ENCODE measurements at regions not wholly inside any gene's neighbourhood (a gene's known extent, or its start where the extent isn't known, plus 50 kb on each side); places are given as distances from the start of the nearest gene placed in this dataset.
"Not testable (repeated sequence)": the region's sequence is repeated elsewhere in the genome, so short reads cannot be mapped to it uniquely, and the experiment has no call there.

DNA sequence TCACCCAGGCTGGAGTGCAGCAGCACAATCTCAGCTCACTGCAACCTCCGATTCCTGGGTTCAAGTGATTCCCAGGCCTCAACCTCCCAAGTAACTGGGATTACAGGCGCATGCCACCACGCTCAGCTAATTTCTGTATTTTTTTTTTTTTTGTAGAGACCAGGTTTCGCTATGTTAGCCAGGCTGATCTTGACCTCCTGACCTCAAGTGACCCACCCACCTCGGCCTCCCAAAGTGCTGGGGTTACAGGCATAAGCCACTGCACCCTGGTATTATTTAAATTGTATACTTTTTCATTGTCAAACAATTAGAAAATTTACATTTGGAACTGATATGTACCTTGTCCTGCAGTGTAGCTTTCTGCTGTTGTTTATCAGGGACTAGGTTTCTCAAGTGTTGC is 111.3 kb upstream of the ZSWIM2 start:
- H3K36me3 Mint-ChIP-seq (ENCODE audit: low read depth); H3K9me3 Mint-ChIP-seq; H3K4me1 Mint-ChIP-seq (ENCODE audit: low read depth); H3K27ac Mint-ChIP-seq; H3K27me3 Mint-ChIP-seq (ENCODE audit: low read depth); DNase-seq; intact Hi-C loops (cut with micrococcal nuclease); H3K4me3 Mint-ChIP-seq: not testable (repeated sequence)
- CTCF ChIA-PET, result interaction anchor here (0.6 kb wide), 1 partner anchor 607 kb away, joined by 4 read pairs; no protein-coding TSS in a partner anchor

DNA sequence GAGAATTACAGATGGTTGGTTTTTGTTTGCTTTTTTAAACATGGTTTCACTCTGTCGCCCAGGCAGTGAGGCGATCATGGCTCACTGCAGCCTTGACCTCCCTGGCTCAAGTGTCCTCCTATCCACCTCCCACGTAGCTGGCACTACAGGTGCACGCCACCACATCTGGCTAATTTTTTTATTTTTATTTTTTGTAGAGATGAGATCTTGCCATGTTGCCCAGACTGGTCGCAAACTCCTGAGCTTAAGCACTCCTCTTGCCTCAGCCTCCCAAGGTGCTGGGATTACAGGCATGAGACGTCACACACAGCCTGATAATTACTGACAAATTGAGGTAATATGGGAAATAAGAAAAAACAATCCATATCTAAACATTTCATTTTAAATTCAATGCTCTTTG is 110.5 kb upstream of the ZSWIM2 start:
- H3K4me3 Mint-ChIP-seq, result no peak overlapping the region
- intact Hi-C loops (cut with micrococcal nuclease), result no loop called here
- no peaks in the 10 kb centered on the region for H3K4me1 Mint-ChIP-seq (ENCODE audit: low read depth)
- no peak for DNase-seq
- no peaks in the 10 kb centered on the region for H3K9me3 Mint-ChIP-seq
- H3K27me3 Mint-ChIP-seq (ENCODE audit: low read depth), result no peaks in the 10 kb centered on the region
- H3K27ac Mint-ChIP-seq, result no peak overlapping the region
- H3K36me3 Mint-ChIP-seq (ENCODE audit: low read depth), result no peaks in the 10 kb centered on the region
- CTCF ChIA-PET, result interaction anchor here (0.6 kb wide), 1 partner anchor 606 kb away, joined by 4 read pairs; no protein-coding TSS in a partner anchor

DNA sequence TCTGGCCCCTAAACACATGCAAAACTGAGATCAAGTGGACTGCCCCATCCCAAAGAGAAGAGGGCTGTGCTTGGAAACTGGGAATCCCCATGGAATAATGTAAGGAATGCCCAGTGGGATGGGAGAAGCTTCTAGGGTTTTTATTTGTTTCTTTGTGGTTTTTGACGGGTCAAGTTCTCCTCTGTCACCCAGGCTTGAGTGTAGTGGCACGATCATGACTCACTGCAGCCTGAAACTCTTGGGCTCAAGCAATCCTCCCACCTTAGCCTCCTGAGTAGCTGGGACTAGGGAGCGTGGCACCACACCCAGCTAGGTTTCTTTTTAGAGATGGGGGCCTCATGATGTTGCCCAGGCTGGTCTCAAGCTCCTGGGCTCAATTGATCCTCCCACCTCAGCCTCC is 101.7 kb upstream of the ZSWIM2 start:
- no peak for DNase-seq
- CTCF ChIA-PET, result interaction anchor here (0.6 kb wide), 3 partner anchors 179 to 830 kb away, joined by 3 to 4 read pairs (median 3); partner anchors contain the start of gene ITGAV
- intact Hi-C loops (cut with micrococcal nuclease), result no loop called here
- no peak overlapping the region for H3K4me3 Mint-ChIP-seq
- H3K27ac Mint-ChIP-seq, result no peak overlapping the region
- H3K9me3 Mint-ChIP-seq, result no peaks in the 10 kb centered on the region
- no peaks in the 10 kb centered on the region for H3K27me3 Mint-ChIP-seq (ENCODE audit: low read depth)
- H3K4me1 Mint-ChIP-seq (ENCODE audit: low read depth), result peaks cover 2% of the 10 kb centered on the region
- no peaks in the 10 kb centered on the region for H3K36me3 Mint-ChIP-seq (ENCODE audit: low read depth)

DNA sequence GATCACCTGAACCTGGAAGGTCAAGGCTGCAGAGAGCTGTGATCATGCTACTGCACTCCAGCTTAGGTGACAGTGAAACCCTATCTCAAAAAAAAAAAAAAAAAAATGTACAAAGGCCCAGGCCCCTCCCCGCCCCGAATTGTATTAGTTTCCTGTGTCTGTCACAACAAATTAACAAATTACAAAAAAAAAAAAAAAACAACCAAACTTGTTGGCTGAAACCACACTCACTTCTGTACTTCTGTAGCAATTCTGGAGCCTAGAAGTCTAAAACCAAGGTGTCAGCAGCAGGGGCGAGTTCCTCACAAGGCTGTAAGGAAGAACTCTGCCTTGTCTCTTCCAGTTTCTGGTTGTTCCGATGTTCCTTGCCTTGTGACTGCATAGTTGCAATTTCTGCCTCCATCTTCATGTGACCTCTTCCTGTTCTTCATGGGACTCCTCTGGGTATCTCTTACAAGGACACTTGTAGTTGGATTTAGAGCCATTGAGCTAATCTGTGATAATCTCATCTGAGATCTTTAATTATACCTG is 100.8 kb upstream of the ZSWIM2 start:
- Mint-ChIP-seq H3K27me3 (ENCODE audit: low read depth) (no peaks in the 10 kb centered on the region), H3K27ac (no peak overlapping the region), H3K4me1 (ENCODE audit: low read depth) (peaks cover 2% of the 10 kb centered on the region), H3K4me3 (no peak overlapping the region), H3K36me3 (ENCODE audit: low read depth) (no peaks in the 10 kb centered on the region), H3K9me3 (no peaks in the 10 kb centered on the region)
- CTCF ChIA-PET, result interaction anchor here (0.6 to 0.7 kb wide), 2 partner anchors 15 to 831 kb away, joined by 3 to 5 read pairs; no protein-coding TSS in a partner anchor
- DNase-seq, result no peak
- intact Hi-C loops (cut with micrococcal nuclease), result no loop called here

DNA sequence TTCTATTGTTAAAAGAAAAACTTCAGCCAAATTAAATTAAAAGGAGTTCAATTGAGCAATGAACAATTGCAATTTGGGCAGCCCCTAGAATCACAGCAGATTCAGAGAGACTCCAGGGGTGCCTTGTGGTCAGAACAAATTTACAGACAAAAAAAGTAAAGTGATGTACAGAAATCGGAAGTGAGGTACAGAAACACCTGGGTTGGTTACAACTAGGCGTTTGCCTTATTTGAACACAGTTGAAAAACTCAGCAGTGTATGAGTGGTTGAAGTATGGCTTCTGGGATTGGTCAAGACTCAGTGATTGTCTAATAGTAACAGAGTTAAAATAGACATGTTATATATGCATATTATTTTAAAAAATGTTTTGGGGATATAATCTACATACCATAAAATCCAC is 98.5 kb upstream of the ZSWIM2 start:
- H3K36me3 Mint-ChIP-seq (ENCODE audit: low read depth), result no peaks in the 10 kb centered on the region
- H3K27ac Mint-ChIP-seq, result no peak overlapping the region
- H3K9me3 Mint-ChIP-seq, result no peaks in the 10 kb centered on the region
- no peak for DNase-seq
- no peaks in the 10 kb centered on the region for H3K27me3 Mint-ChIP-seq (ENCODE audit: low read depth)
- no peak overlapping the region for H3K4me3 Mint-ChIP-seq
- CTCF ChIA-PET, result no interaction called here
- intact Hi-C loops (cut with micrococcal nuclease), result no loop called here
- H3K4me1 Mint-ChIP-seq (ENCODE audit: low read depth), result peaks cover 2% of the 10 kb centered on the region

DNA sequence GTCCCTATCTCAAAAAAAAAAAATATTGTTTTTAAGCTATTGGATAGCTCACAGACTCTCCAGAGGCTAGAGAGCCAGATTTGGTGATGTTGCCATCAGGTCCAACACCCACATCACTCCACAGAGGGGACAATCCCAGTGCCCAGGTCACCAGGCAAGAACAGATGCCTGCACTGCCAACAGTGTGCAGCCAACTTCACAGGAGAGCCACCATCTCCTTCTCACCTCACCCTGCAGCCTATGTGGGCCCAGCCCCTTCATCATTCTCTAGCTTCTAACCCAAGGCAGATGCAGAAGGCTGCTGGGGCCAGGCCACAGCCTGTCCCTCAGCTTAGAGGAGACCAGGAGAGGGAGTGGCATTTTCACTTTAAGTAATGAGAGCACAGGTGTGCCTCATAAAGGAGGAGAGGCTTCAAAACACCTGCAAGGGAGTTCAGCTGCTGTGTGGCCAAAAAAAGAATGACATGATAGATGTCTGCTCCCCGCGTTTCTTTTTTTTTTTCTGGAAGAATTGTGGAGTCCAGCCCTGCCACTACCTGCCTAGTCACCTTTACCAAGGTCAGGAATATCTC is 98.0 kb upstream of the ZSWIM2 start:
- intact Hi-C loops (cut with micrococcal nuclease), result no loop called here
- CTCF ChIA-PET, result no interaction called here
- Mint-ChIP-seq H3K9me3 (no peaks in the 10 kb centered on the region), H3K4me3 (no peak overlapping the region), H3K4me1 (ENCODE audit: low read depth) (peaks cover 2% of the 10 kb centered on the region), H3K27me3 (ENCODE audit: low read depth) (no peaks in the 10 kb centered on the region), H3K27ac (no peak overlapping the region), H3K36me3 (ENCODE audit: low read depth) (no peaks in the 10 kb centered on the region)
- DNase-seq, result no peak

DNA sequence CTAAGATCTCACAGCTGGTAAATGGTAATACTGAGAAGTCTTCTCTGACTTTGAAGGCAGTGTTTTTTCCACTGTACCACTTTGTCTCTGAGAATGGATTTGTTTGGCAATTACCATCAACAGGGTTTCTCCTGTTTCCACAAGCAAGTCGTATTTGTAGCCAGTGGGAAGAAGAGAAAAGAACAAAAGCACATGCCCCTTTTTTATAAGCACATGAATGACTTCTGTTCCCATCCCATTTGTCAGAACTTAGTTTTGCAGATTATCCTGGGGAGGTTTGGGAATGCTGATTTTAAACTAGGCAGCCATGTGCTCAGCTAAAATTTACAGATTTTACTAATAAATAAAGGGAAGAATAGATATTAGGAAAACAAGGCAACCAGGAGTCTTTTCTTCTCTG is 92.9 kb upstream of the ZSWIM2 start:
- no peaks in the 10 kb centered on the region for H3K9me3 Mint-ChIP-seq
- no peaks in the 10 kb centered on the region for H3K27me3 Mint-ChIP-seq (ENCODE audit: low read depth)
- DNase-seq, result no peak
- no peaks in the 10 kb centered on the region for H3K36me3 Mint-ChIP-seq (ENCODE audit: low read depth)
- H3K4me3 Mint-ChIP-seq, result no peak overlapping the region
- no peaks in the 10 kb centered on the region for H3K4me1 Mint-ChIP-seq (ENCODE audit: low read depth)
- H3K27ac Mint-ChIP-seq, result no peak overlapping the region
- CTCF ChIA-PET, result no interaction called here
- intact Hi-C loops (cut with micrococcal nuclease), result no loop called here

DNA sequence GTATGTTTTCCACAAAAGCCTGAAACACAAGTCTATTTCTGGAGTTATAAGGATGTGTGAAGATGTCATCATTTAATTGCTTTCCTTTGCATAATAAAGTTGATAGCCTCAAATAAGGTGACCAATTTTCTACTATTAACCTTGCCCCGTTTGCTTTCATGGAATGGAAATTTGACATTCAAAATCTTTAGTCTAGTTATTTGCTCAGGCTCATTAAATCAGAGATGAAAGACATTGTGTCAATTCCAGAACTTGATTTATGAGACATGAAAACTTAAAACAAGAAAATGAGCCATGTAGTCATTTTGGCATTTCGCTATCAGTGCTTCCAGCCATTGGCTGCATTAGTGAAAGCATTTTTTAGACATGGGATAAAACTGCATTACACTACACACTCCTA is 91.5 kb upstream of the ZSWIM2 start:
- Mint-ChIP-seq H3K27me3 (ENCODE audit: low read depth) (no peaks in the 10 kb centered on the region), H3K4me1 (ENCODE audit: low read depth) (no peaks in the 10 kb centered on the region), H3K9me3 (no peaks in the 10 kb centered on the region), H3K4me3 (no peak overlapping the region), H3K36me3 (ENCODE audit: low read depth) (no peaks in the 10 kb centered on the region), H3K27ac (no peak overlapping the region)
- CTCF ChIA-PET, result no interaction called here
- intact Hi-C loops (cut with micrococcal nuclease), result no loop called here
- no peak for DNase-seq

DNA sequence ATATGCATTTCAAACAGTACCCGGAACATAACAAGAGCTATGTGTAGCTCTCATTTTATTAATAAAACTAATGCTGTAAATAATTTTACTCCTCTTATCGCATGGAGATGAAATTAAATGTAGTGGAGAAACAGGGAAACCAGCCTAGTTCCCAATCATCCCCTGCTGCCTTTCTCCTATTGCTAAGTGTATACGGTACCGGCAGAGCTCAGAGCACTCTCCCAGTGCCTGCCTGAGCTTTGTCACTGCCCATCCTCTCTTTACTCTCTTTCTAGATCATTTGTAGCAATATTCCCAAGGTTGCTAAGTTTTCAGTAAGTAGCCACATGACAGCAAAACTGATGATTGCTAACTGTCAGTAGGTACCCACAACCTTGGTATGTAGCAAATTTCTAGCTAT is 85.5 kb upstream of the ZSWIM2 start:
- Mint-ChIP-seq H3K27ac (no peak overlapping the region), H3K9me3 (no peaks in the 10 kb centered on the region), H3K27me3 (ENCODE audit: low read depth) (peaks cover 5% of the 10 kb centered on the region), H3K4me3 (no peak overlapping the region), H3K4me1 (ENCODE audit: low read depth) (no peaks in the 10 kb centered on the region), H3K36me3 (ENCODE audit: low read depth) (no peaks in the 10 kb centered on the region)
- DNase-seq, result no peak
- intact Hi-C loops (cut with micrococcal nuclease), result no loop called here
- CTCF ChIA-PET, result interaction anchor here (0.5 kb wide), 1 partner anchor 16 kb away, joined by 5 read pairs; no protein-coding TSS in a partner anchor

DNA sequence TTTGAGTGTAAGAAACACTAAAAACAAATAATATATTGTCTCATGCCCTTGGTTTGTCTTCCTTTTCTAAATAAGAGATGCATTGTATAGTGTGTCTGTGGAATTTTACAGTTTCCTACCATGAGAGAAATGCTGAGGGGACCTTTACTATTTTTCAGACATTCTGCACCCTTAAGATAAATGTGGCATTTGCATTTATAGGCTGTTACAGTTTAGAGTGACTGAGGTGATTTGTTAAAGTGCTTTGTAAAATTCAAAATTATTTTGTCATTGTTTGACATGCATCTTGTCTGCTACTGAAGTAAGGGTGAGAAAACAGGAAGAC is 78.9 kb upstream of the ZSWIM2 start:
- no peak for DNase-seq
- no peaks in the 10 kb centered on the region for H3K9me3 Mint-ChIP-seq
- intact Hi-C loops (cut with micrococcal nuclease), result no loop called here
- H3K27me3 Mint-ChIP-seq (ENCODE audit: low read depth), result peaks cover 4% of the 10 kb centered on the region
- no peak overlapping the region for H3K4me3 Mint-ChIP-seq
- no peaks in the 10 kb centered on the region for H3K36me3 Mint-ChIP-seq (ENCODE audit: low read depth)
- CTCF ChIA-PET, result no interaction called here
- no peaks in the 10 kb centered on the region for H3K4me1 Mint-ChIP-seq (ENCODE audit: low read depth)
- H3K27ac Mint-ChIP-seq, result no peak overlapping the region

DNA sequence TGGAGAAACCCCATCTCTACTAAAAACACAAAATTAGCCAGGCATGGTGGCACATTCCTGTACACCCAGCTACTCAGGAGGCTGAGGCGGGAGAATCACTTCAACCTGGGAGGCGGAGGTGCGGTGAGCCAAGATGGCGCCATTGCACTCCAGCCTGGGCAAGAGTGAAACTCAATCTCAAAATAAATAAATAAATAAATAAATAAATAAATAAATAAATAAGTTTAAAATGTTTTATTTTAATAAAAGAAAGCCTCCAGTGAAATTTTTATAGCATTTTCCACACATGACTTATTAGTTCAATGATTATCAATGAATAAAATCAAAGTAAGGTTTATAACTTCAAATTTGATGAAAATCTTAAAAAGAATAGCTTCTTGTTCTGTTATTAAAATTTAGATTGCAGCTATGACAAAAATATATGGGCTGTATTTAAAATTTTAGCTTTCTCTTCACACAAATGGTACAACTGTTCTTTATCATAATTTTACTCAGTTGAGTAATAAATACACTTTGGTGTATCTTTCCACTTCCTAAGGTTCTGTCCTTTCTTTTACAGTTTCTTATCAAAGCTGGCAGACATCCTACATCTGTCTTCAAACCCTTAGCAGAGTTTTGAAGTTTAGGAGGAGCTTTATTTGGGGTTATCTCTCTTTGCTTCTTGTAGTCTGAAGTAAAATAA is 78.4 kb upstream of the ZSWIM2 start:
- H3K36me3 Mint-ChIP-seq (ENCODE audit: low read depth), result no peaks in the 10 kb centered on the region
- H3K27ac Mint-ChIP-seq, result no peak overlapping the region
- H3K27me3 Mint-ChIP-seq (ENCODE audit: low read depth), result no peaks in the 10 kb centered on the region
- intact Hi-C loops (cut with micrococcal nuclease), result no loop called here
- no peak for DNase-seq
- no peaks in the 10 kb centered on the region for H3K4me1 Mint-ChIP-seq (ENCODE audit: low read depth)
- CTCF ChIA-PET, result interaction anchor here (0.7 kb wide), 1 partner anchor 233 kb away, joined by 3 read pairs; no protein-coding TSS in a partner anchor
- H3K9me3 Mint-ChIP-seq, result no peaks in the 10 kb centered on the region
- H3K4me3 Mint-ChIP-seq, result no peak overlapping the region

DNA sequence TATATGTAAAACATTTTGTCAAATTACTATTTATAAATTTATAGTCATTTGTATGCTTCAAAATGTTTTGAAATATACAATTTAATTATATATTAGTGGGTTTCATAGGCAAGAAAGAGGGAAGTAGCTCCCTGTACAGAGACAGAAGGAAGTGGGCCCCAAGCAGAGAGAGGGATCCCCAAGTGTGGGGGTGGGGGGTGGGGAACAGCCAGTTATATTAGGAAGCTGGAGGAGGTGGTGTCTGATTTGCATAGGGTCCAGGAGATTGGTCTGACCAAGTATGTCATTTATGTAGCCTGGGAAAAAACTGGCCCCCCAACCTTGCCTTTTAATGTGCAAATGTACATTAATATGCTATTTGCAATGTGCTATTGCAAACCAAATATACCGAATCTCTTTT is 76.5 kb upstream of the ZSWIM2 start:
- no peak overlapping the region for H3K4me3 Mint-ChIP-seq
- H3K27me3 Mint-ChIP-seq (ENCODE audit: low read depth), result no peaks in the 10 kb centered on the region
- CTCF ChIA-PET, result interaction anchor here (0.6 kb wide), 1 partner anchor 552 kb away, joined by 5 read pairs; no protein-coding TSS in a partner anchor

DNA sequence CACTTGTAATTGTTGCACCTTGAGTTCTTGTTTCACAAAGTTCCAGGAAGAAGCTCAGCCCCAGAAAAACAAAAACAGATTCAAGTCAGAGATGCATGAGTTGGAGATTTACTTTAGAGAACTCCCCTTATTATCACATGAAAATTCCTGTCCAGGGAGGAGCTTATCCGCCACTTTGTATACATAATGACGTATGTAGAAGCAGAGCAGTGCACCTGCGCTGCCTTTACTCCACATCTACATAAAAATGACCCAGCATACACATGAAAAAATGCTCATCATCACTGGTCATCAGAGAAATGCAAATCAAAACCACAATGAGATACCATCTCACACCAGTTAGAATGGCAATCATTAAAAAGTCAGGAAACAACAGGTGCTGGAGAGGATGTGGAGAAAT is 73.3 kb upstream of the ZSWIM2 start:
- CTCF ChIA-PET; DNase-seq; H3K4me3 Mint-ChIP-seq; intact Hi-C loops (cut with micrococcal nuclease); H3K27ac Mint-ChIP-seq; H3K36me3 Mint-ChIP-seq (ENCODE audit: low read depth); H3K27me3 Mint-ChIP-seq (ENCODE audit: low read depth); H3K4me1 Mint-ChIP-seq (ENCODE audit: low read depth); H3K9me3 Mint-ChIP-seq: not testable (repeated sequence)

More for the DNA sequence above, 76.5 kb upstream of the ZSWIM2 start:
- H3K36me3 Mint-ChIP-seq (ENCODE audit: low read depth), result no peaks in the 10 kb centered on the region
- no peak for DNase-seq
- no peaks in the 10 kb centered on the region for H3K9me3 Mint-ChIP-seq
- H3K4me1 Mint-ChIP-seq (ENCODE audit: low read depth), result no peaks in the 10 kb centered on the region
- H3K27ac Mint-ChIP-seq, result no peak overlapping the region
- intact Hi-C loops (cut with micrococcal nuclease), result no loop called here

Measured in activated naive CD4-positive, alpha-beta T cell treated with anti-CD3 and anti-CD28 coated beads for 36 hours (primary cell).